GM19468 (cell line): ENCODE measurements at regions not wholly inside any gene's neighbourhood (a gene's known extent, or its start where the extent isn't known, plus 50 kb on each side); places are given as distances from the start of the nearest gene placed in this dataset.
A peak's percentile ranks its signal among the peaks of the same experiment; 100 is the strongest.

ENCODE experiments used
- ATAC-seq: cut with Tn5 transposase; IDR thresholded peaks from one replicate; pipeline ENCODE4 v1.9.1; 2021; ENCODE audit warnings: mild to moderate bottlenecking, moderate library complexity, moderate number of reproducible peaks; ENCODE audit not compliant: unreplicated experiment; ENCODE audit errors: extremely low read depth

GRCh38 chr15:93167291-93167690 lies 78.3 kb upstream of the RGMA start:
- no peak for ATAC-seq

- no peak for ATAC-seq
Measured at GRCh38 chr15:93166675-93167074, 77.7 kb upstream of the RGMA start.

GRCh38 chr15:93165734-93166470 lies 76.9 kb upstream of the RGMA start:
- ATAC-seq: no peak

GRCh38 chr15:93164409-93164808 lies 75.4 kb upstream of the RGMA start:
- no peak for ATAC-seq

- ATAC-seq: no peak
Measured at GRCh38 chr15:93162560-93162959, 73.5 kb upstream of the RGMA start.

- no peak for ATAC-seq
Measured at GRCh38 chr15:93159930-93160329, 70.9 kb upstream of the RGMA start.

GRCh38 chr15:93158097-93158900 lies 69.3 kb upstream of the RGMA start:
- no peak for ATAC-seq

- ATAC-seq: no peak
Measured at GRCh38 chr15:93154666-93155065, 65.7 kb upstream of the RGMA start.

GRCh38 chr15:93152951-93153350 lies 63.9 kb upstream of the RGMA start:
- ATAC-seq: no peak

- no peak for ATAC-seq
Measured at GRCh38 chr15:93152360-93152759, 63.3 kb upstream of the RGMA start.

- ATAC-seq: no peak
Measured at GRCh38 chr15:93150910-93151881, 62.2 kb upstream of the RGMA start.

GRCh38 chr15:93146601-93147000 lies 57.6 kb upstream of the RGMA start:
- ATAC-seq: no peak

GRCh38 chr15:93146196-93146595 lies 57.2 kb upstream of the RGMA start:
- ATAC-seq: no peak

- ATAC-seq: no peak
Measured at GRCh38 chr15:93144463-93145236, 55.6 kb upstream of the RGMA start.

- ATAC-seq: no peak
Measured at GRCh38 chr15:93143186-93143585, 54.2 kb upstream of the RGMA start.

GRCh38 chr15:93141371-93141794 lies 52.4 kb upstream of the RGMA start:
- ATAC-seq: peak; percentile 57

GRCh38 chr15:93139436-93139835 lies 50.4 kb upstream of the RGMA start:
- no peak for ATAC-seq

GRCh38 chr15:93138681-93139250 lies 49.8 kb upstream of the RGMA start:
- ATAC-seq: no peak
